MM.1S (cell line): ENCODE measurements at regions not wholly inside any gene's neighbourhood (a gene's known extent, or its start where the extent isn't known, plus 50 kb on each side); places are given as distances from the start of the nearest gene placed in this dataset.
"Not testable (repeated sequence)": the region's sequence is repeated elsewhere in the genome, so short reads cannot be mapped to it uniquely, and the experiment has no call there.

ENCODE experiments used
- DNase-seq: peaks from one replicate; pipeline ENCODE4 v3.0.0-alpha.2; 2015
- H2AFZ ChIP-seq: fragments of 300-600 bp; sonication (generic); 2 replicates; pipeline ENCODE4 v1.6.0; 2016; ENCODE audit warnings: antibody characterized with exemption, low read length
- H3F3A ChIP-seq: fragments of 300-600 bp; sonication (generic); 2 replicates; pipeline ENCODE4 v1.6.1; 2016; ENCODE audit warnings: mild to moderate bottlenecking, antibody characterized with exemption, low read length, moderate library complexity, mixed read lengths; ENCODE audit not compliant: insufficient read depth
- H3K27ac ChIP-seq: fragments of 300-600 bp; sonication (generic); 2 replicates; pipeline ENCODE4 v1.5.1; 2016; ENCODE audit warnings: mild to moderate bottlenecking, low read length
- H3K27me3 ChIP-seq: fragments of 300-600 bp; sonication (generic); replicated peaks from 2 replicates; pipeline ENCODE4 v1.6.0; 2016; ENCODE audit warnings: low read length; ENCODE audit not compliant: insufficient read depth
- H3K36me3 ChIP-seq: fragments of 300-600 bp; sonication (generic); replicated peaks from 2 replicates; pipeline ENCODE4 v1.6.1; 2016; ENCODE audit warnings: mild to moderate bottlenecking, low read length, mixed read lengths; ENCODE audit not compliant: insufficient read depth
- H3K4me1 ChIP-seq: fragments of 300-600 bp; sonication (generic); 2 replicates; pipeline ENCODE4 v1.6.1; 2016; ENCODE audit warnings: low read length, mixed read lengths
- H3K4me2 ChIP-seq: fragments of 300-600 bp; sonication (generic); 2 replicates; pipeline ENCODE4 v1.6.0; 2016; ENCODE audit warnings: low read depth, low read length
- H3K4me3 ChIP-seq: fragments of 300-600 bp; sonication (generic); 2 replicates; pipeline ENCODE4 v1.5.1; 2016; ENCODE audit warnings: low read length, mixed read lengths
- H3K79me2 ChIP-seq: fragments of 300-600 bp; sonication (generic); 2 replicates; pipeline ENCODE4 v1.6.1; 2016; ENCODE audit warnings: mixed run types, low read length, mixed read lengths
- H3K9ac ChIP-seq: fragments of 300-600 bp; sonication (generic); 2 replicates; pipeline ENCODE4 v1.6.1; 2016; ENCODE audit warnings: low read length, mixed read lengths
- H3K9me2 ChIP-seq: fragments of 300-600 bp; sonication (generic); replicated peaks from 2 replicates; pipeline ENCODE4 v1.6.1; 2016; ENCODE audit warnings: mild to moderate bottlenecking, low read length, mixed read lengths; ENCODE audit not compliant: insufficient read depth
- H3K9me3 ChIP-seq: fragments of 300-600 bp; sonication (generic); replicated peaks from 2 replicates; pipeline ENCODE4 v1.6.1; 2016; ENCODE audit warnings: mild to moderate bottlenecking, low read length, mixed read lengths; ENCODE audit not compliant: insufficient read depth
- H4K20me1 ChIP-seq: fragments of 300-600 bp; sonication (generic); 2 replicates; pipeline ENCODE4 v1.6.1; 2016; ENCODE audit warnings: mild to moderate bottlenecking, low read length, moderate library complexity, mixed read lengths; ENCODE audit not compliant: insufficient read depth
- EZH2 ChIP-seq: fragments of 300-600 bp; sonication (generic); optimal IDR thresholded peaks from 2 replicates; pipeline ENCODE3; 2017; ENCODE audit warnings: low read depth, mild to moderate bottlenecking, antibody characterized with exemption, low read length, mixed read lengths
- EZH2phosphoT487 ChIP-seq: fragments of 300-600 bp; sonication (generic); IDR thresholded peaks from 2 replicates; pipeline ENCODE4 v1.6.1; 2018; ENCODE audit warnings: antibody characterized with exemption, low read length
- TF ChIP-seq, protein P1 (sequence below): fragments of 300-600 bp; sonication (generic); IDR thresholded peaks from 2 replicates; pipeline ENCODE4 v1.5.1; 2016; ENCODE audit warnings: antibody characterized with exemption, low read length, mixed read lengths

GRCh38 chrX:140086691-140087090 lies 121.4 kb upstream of the CXorf66 start:
- Histone ChIP-seq H3K27me3 (no peaks in the 10 kb centered on the region), H4K20me1 (no peaks in the 10 kb centered on the region)

DNA sequence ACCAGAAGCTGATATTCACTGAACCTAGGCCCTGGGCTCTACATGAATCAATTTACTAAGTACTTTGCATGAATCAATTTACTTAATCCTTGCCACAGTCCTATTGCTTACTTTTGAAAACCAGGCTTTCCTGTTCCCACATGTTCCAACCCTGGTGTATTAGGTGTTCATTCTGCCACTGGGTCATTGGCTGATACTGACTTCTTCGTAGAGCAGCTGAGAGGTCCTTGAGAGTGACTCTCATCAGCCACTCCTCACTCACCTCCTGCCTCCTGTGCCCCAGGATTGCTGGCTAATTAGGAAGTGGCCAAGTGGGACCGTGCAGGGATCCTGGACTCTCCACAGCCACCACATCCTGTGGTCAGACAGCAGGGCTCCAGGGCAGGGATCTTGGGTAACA lies 109.5 kb upstream of the CXorf66 start:
- H3K4me3 ChIP-seq, H2AFZ ChIP-seq, H3K27me3 ChIP-seq, H3K9me3 ChIP-seq, H3K9me2 ChIP-seq, H3K27ac ChIP-seq, H3F3A ChIP-seq, H4K20me1 ChIP-seq, H3K4me2 ChIP-seq, H3K36me3 ChIP-seq, H3K79me2 ChIP-seq, H3K4me1 ChIP-seq, H3K9ac ChIP-seq, DNase-seq: not testable (repeated sequence)

More at GRCh38 chrX:140086691-140087090, 121.4 kb upstream of the CXorf66 start:
- Histone ChIP-seq H3K4me2 (no peak overlapping the region), H3K27ac (no peak overlapping the region), H2AFZ (no peak overlapping the region), H3K4me3 (no peak overlapping the region), H3F3A (no peaks in the 10 kb centered on the region), H3K9me2 (no peaks in the 10 kb centered on the region), H3K9me3 (no peaks in the 10 kb centered on the region), H3K36me3 (no peaks in the 10 kb centered on the region), H3K4me1 (no peaks in the 10 kb centered on the region), H3K9ac (no peak overlapping the region), H3K79me2 (no peaks in the 10 kb centered on the region)
- DNase-seq: no peak
- TF ChIP-seq EZH2: no peak
- TF ChIP-seq, protein P1, sequence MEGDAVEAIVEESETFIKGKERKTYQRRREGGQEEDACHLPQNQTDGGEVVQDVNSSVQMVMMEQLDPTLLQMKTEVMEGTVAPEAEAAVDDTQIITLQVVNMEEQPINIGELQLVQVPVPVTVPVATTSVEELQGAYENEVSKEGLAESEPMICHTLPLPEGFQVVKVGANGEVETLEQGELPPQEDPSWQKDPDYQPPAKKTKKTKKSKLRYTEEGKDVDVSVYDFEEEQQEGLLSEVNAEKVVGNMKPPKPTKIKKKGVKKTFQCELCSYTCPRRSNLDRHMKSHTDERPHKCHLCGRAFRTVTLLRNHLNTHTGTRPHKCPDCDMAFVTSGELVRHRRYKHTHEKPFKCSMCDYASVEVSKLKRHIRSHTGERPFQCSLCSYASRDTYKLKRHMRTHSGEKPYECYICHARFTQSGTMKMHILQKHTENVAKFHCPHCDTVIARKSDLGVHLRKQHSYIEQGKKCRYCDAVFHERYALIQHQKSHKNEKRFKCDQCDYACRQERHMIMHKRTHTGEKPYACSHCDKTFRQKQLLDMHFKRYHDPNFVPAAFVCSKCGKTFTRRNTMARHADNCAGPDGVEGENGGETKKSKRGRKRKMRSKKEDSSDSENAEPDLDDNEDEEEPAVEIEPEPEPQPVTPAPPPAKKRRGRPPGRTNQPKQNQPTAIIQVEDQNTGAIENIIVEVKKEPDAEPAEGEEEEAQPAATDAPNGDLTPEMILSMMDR: no peak
- TF ChIP-seq EZH2phosphoT487: no peak

- DNase-seq: no peak
- no peak overlapping the region for H2AFZ ChIP-seq
- no peaks in the 10 kb centered on the region for H3K27me3 ChIP-seq
- no peaks in the 10 kb centered on the region for H3K4me1 ChIP-seq
- H3K79me2 ChIP-seq: no peaks in the 10 kb centered on the region
- H3K36me3 ChIP-seq: no peaks in the 10 kb centered on the region
- H3K9me3 ChIP-seq: no peaks in the 10 kb centered on the region
- H3K9me2 ChIP-seq: no peaks in the 10 kb centered on the region
- no peak overlapping the region for H3K4me2 ChIP-seq
- H3F3A ChIP-seq: no peaks in the 10 kb centered on the region
- H3K9ac ChIP-seq: no peak overlapping the region
- TF ChIP-seq EZH2: no peak
- TF ChIP-seq EZH2phosphoT487: no peak
- TF ChIP-seq, protein P1: no peak
- H3K4me3 ChIP-seq: no peak overlapping the region
- no peak overlapping the region for H3K27ac ChIP-seq
- no peaks in the 10 kb centered on the region for H4K20me1 ChIP-seq
Measured at GRCh38 chrX:140071037-140071436, 105.7 kb upstream of the CXorf66 start.

DNA sequence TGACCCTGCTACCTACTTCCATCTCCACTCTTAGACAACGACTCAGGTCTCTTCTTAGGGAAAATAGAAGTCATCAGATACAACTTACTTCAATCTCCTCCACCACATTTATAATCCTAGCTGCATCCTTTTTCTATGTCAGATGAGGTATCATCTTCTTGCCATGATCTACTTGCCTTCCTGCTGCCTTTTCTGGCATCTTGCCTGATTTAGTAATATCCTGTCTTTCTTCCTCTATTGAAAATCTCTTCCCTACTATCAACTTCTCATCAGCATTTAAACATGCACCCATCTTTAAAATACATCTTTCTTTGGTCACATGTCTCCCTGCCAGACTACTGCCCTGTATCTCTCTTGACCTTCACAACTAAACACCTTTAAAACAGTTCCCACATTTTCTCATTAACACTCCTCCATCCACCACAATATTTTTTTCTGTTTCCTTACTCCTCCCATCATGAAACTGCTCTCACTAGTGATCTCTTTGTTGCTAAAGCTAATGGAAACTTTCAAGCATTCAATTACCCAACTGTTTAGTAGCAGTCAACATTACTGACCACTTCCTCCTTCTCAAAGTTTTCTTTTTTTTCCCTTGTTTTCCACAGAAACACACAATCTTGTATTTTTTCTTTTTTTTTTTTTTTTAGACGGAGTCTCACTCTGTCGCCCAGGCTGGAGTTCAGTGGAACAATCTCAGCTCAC lies 100.8 kb upstream of the CXorf66 start:
- H2AFZ ChIP-seq: no peak overlapping the region
- TF ChIP-seq EZH2 (no peak), EZH2phosphoT487 (no peak)
- TF ChIP-seq, protein P1: no peak
- H4K20me1 ChIP-seq: no peaks in the 10 kb centered on the region
- H3K9ac ChIP-seq: no peak overlapping the region
- no peaks in the 10 kb centered on the region for H3K9me2 ChIP-seq
- no peaks in the 10 kb centered on the region for H3K79me2 ChIP-seq
- H3K4me3 ChIP-seq: no peak overlapping the region
- no peaks in the 10 kb centered on the region for H3K4me1 ChIP-seq
- H3F3A ChIP-seq: no peaks in the 10 kb centered on the region
- no peaks in the 10 kb centered on the region for H3K36me3 ChIP-seq
- H3K9me3 ChIP-seq: no peaks in the 10 kb centered on the region
- no peak overlapping the region for H3K4me2 ChIP-seq
- no peak overlapping the region for H3K27ac ChIP-seq
- no peaks in the 10 kb centered on the region for H3K27me3 ChIP-seq
- DNase-seq: no peak
